Body of pancreas (tissue), 4 donors: ENCODE measurements at regions not wholly inside any gene's neighbourhood (a gene's known extent, or its start where the extent isn't known, plus 50 kb on each side); places are given as distances from the start of the nearest gene placed in this dataset.

ENCODE experiments used
- POLR2A ChIP-seq, 3 donors: fragments of 450-650 bp; IDR thresholded peaks; one replicate each; pipeline ENCODE4 v1.6.1; 2016; ENCODE audit warnings: antibody characterized with exemption in 3 of 3, mild to moderate bottlenecking in 2 of 3
- TF ChIP-seq, protein P1 (sequence below), 7 experiments: fragments of 450-650 bp in 4 of 7; fragments of 200-600 bp in 3 of 7; sonication (generic) in 3 of 7; IDR thresholded peaks; one replicate each; pipeline ENCODE4 v1.5.1; 2016 to 2019; ENCODE audit warnings: antibody characterized with exemption in 7 of 7

DNA sequence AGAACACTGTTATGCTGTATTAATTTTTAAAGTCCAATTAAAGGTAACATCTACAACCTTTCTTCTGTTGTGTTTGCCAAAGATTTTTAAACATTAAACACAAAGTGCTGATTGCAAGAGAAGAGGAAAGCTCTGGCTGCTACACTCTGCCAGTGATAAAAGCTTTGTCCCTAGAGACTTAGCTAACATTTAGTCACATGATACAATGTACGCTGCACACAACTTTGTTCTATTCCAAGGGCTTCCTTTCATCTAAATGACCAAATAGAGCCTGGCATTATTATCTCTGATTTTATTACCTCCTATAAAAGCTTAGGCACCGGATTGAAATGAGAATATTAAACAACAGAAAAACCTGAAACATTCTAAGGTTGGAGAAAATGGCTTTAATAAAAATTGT is 388.7 kb upstream of the PMFBP1 start:
- TF ChIP-seq, protein P1, sequence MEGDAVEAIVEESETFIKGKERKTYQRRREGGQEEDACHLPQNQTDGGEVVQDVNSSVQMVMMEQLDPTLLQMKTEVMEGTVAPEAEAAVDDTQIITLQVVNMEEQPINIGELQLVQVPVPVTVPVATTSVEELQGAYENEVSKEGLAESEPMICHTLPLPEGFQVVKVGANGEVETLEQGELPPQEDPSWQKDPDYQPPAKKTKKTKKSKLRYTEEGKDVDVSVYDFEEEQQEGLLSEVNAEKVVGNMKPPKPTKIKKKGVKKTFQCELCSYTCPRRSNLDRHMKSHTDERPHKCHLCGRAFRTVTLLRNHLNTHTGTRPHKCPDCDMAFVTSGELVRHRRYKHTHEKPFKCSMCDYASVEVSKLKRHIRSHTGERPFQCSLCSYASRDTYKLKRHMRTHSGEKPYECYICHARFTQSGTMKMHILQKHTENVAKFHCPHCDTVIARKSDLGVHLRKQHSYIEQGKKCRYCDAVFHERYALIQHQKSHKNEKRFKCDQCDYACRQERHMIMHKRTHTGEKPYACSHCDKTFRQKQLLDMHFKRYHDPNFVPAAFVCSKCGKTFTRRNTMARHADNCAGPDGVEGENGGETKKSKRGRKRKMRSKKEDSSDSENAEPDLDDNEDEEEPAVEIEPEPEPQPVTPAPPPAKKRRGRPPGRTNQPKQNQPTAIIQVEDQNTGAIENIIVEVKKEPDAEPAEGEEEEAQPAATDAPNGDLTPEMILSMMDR (IDR thresholded peaks at IDR 0.05): no peak
- no peak for TF ChIP-seq POLR2A (IDR thresholded peaks at IDR 0.05)
